Endometrium (tissue), 2 donors: ENCODE measurements at regions not wholly inside any gene's neighbourhood (a gene's known extent, or its start where the extent isn't known, plus 50 kb on each side); places are given as distances from the start of the nearest gene placed in this dataset.
"Not testable (repeated sequence)": the region's sequence is repeated elsewhere in the genome, so short reads cannot be mapped to it uniquely, and the experiment has no call there.

ENCODE experiments used
- FAIRE-seq: peaks from 2 replicates; lab custom pipeline; 2012; peaks lifted over from hg19 to GRCh38; lab: Jason Lieb, UNC
- donor health status: control.
- donor health status: control.

- FAIRE-seq = no peak
These were observed 252.9 kb upstream of the SFSWAP start for GRCh38 chr12:131458048-131458374.

- FAIRE-seq = no peak
These were observed 251.7 kb upstream of the SFSWAP start for GRCh38 chr12:131458931-131459772.

GRCh38 chr12:131459773-131460365, 251.0 kb upstream of the SFSWAP start:
- no peak for FAIRE-seq

GRCh38 chr12:131460520-131460919, 250.4 kb upstream of the SFSWAP start:
- FAIRE-seq = no peak

- FAIRE-seq = no peak
These were observed 249.8 kb upstream of the SFSWAP start for GRCh38 chr12:131461096-131461495.

- FAIRE-seq = no peak
These were observed 247.7 kb upstream of the SFSWAP start for GRCh38 chr12:131463174-131463573.

GRCh38 chr12:131464081-131464480, 246.8 kb upstream of the SFSWAP start:
- no peak for FAIRE-seq

GRCh38 chr12:131466306-131466705, 244.6 kb upstream of the SFSWAP start:
- FAIRE-seq = no peak

- no peak for FAIRE-seq
These were observed 244.0 kb upstream of the SFSWAP start for GRCh38 chr12:131466932-131467331.

- FAIRE-seq = no peak
These were observed 242.7 kb upstream of the SFSWAP start for GRCh38 chr12:131468206-131468605.

- not testable (repeated sequence) for FAIRE-seq
These were observed 240.9 kb upstream of the SFSWAP start for GRCh38 chr12:131469945-131470344.

- no peak for FAIRE-seq
These were observed 239.5 kb upstream of the SFSWAP start for GRCh38 chr12:131471271-131471905.

- FAIRE-seq = no peak
These were observed 238.8 kb upstream of the SFSWAP start for GRCh38 chr12:131471946-131472732.

GRCh38 chr12:131473261-131473660, 237.6 kb upstream of the SFSWAP start:
- FAIRE-seq = no peak

GRCh38 chr12:131473741-131474709, 236.9 kb upstream of the SFSWAP start:
- FAIRE-seq = no peak

- FAIRE-seq = not testable (repeated sequence)
These were observed 235.9 kb upstream of the SFSWAP start for GRCh38 chr12:131475012-131475411.

- FAIRE-seq = no peak
These were observed 233.3 kb upstream of the SFSWAP start for GRCh38 chr12:131477613-131478012.

- no peak for FAIRE-seq
These were observed 232.4 kb upstream of the SFSWAP start for GRCh38 chr12:131478468-131478867.

- no peak for FAIRE-seq
These were observed 228.7 kb upstream of the SFSWAP start for GRCh38 chr12:131482199-131482598.

GRCh38 chr12:131482686-131483085, 228.2 kb upstream of the SFSWAP start:
- no peak for FAIRE-seq
